ENCODE measurements at regions not wholly inside any gene's neighbourhood (a gene's known extent, or its start where the extent isn't known, plus 50 kb on each side); places are given as distances from the start of the nearest gene placed in this dataset.

GRCh38 chr4:53908661-53909078 is 155.7 kb downstream of the CHIC2 start:
- no peak overlapping the region for H2AFZ ChIP-seq
- no peak overlapping the region for H3K27ac ChIP-seq (ENCODE audit: low read depth)
- no peaks in the 10 kb centered on the region for H3F3A ChIP-seq (replicated peaks; ENCODE audit: low read depth)
- Mint-ChIP-seq H3K9me3 (no peaks in the 10 kb centered on the region), H3K4me1 (peaks cover 16% of the 10 kb centered on the region), H3K36me3 (ENCODE audit: low read depth) (no peaks in the 10 kb centered on the region), H3K27me3 (ENCODE audit: insufficient read depth, low read depth, poor library complexity) (no peaks in the 10 kb centered on the region), H3K27ac (no peak overlapping the region), H3K4me3 (no peak overlapping the region)
- H3K4me3 ChIP-seq = no peak overlapping the region
- no peaks in the 10 kb centered on the region for H3K9me2 ChIP-seq (ENCODE audit: insufficient read depth)
- H3K4me1 ChIP-seq (ENCODE audit: insufficient read depth) = peaks cover 14% of the 10 kb centered on the region
- TF ChIP-seq REST (IDR thresholded peaks at IDR 0.05; ENCODE audit: unreplicated experiment) (no peak), CTCF (conservative IDR thresholded peaks at IDR 0.05; ENCODE audit: low read depth in 2 of 2) (peak; percentile 76 to 78)
- H3K79me2 ChIP-seq (replicated peaks; ENCODE audit: insufficient read depth) = no peaks in the 10 kb centered on the region
- peak; percentile 72 for ATAC-seq
- no peak overlapping the region for H3K4me2 ChIP-seq
- H3K27me3 ChIP-seq (ENCODE audit: insufficient read depth) = peaks cover 15% of the 10 kb centered on the region; the same call in 1 of the 2 replicates
- DNase-seq (ENCODE audit: low spot score) = peak; percentile 69
- no peaks in the 10 kb centered on the region for H4K20me1 ChIP-seq (replicated peaks; ENCODE audit: insufficient read depth)
- no peaks in the 10 kb centered on the region for H3K36me3 ChIP-seq (ENCODE audit: insufficient read depth)

GRCh38 chr4:53907772-53908171 is 156.6 kb downstream of the CHIC2 start:
- Histone ChIP-seq H4K20me1 (replicated peaks; ENCODE audit: insufficient read depth) (no peaks in the 10 kb centered on the region), H3K27ac (ENCODE audit: low read depth) (no peak overlapping the region), H3K9me2 (ENCODE audit: insufficient read depth) (no peaks in the 10 kb centered on the region), H3K4me2 (no peak overlapping the region), H3K79me2 (replicated peaks; ENCODE audit: insufficient read depth) (no peaks in the 10 kb centered on the region), H3K27me3 (ENCODE audit: insufficient read depth) (peaks cover 15% of the 10 kb centered on the region; the same call in 1 of the 2 replicates), H3K4me3 (no peak overlapping the region), H3K4me1 (ENCODE audit: insufficient read depth) (peaks cover 14% of the 10 kb centered on the region), H3K36me3 (ENCODE audit: insufficient read depth) (no peaks in the 10 kb centered on the region), H2AFZ (no peak overlapping the region), H3F3A (replicated peaks; ENCODE audit: low read depth) (no peaks in the 10 kb centered on the region)
- Mint-ChIP-seq H3K9me3 (no peaks in the 10 kb centered on the region), H3K4me3 (no peak overlapping the region), H3K27me3 (ENCODE audit: insufficient read depth, low read depth, poor library complexity) (no peaks in the 10 kb centered on the region), H3K36me3 (ENCODE audit: low read depth) (no peaks in the 10 kb centered on the region), H3K27ac (no peak overlapping the region), H3K4me1 (peaks cover 16% of the 10 kb centered on the region)
- ATAC-seq (no peak), DNase-seq (ENCODE audit: low spot score) (no peak)
- no peak for TF ChIP-seq ZNF114 (CRISPR knock-in tag; IDR thresholded peaks at IDR 0.05)
- TF ChIP-seq ZNF462 (CRISPR knock-in tag; IDR thresholded peaks at IDR 0.05) = no peak
- no peak for TF ChIP-seq CREB1 (CRISPR knock-in tag; IDR thresholded peaks at IDR 0.05; ENCODE audit: low read depth)
- no peak for TF ChIP-seq REST (IDR thresholded peaks at IDR 0.05; ENCODE audit: unreplicated experiment)
- no peak for TF ChIP-seq ZNF331 (CRISPR knock-in tag; IDR thresholded peaks at IDR 0.05; ENCODE audit: low read depth)

Measured in GM23338 (cell line).